ENCODE measurements at regions not wholly inside any gene's neighbourhood (a gene's known extent, or its start where the extent isn't known, plus 50 kb on each side); places are given as distances from the start of the nearest gene placed in this dataset.
A peak's percentile ranks its signal among the peaks of the same experiment; 100 is the strongest.

GRCh38 chr18:25923193-25923592 lies 167.2 kb downstream of the SS18 start:
- H3K9ac ChIP-seq (ENCODE audit: low read length): no peak overlapping the region
- H3K4me3 ChIP-seq (ENCODE audit: control extremely low read depth in 1 of 5, extremely low read depth in 1 of 5, insufficient read depth in 1 of 5, low read depth in 2 of 5, low read length in 4 of 5): no peak overlapping the region
- Mint-ChIP-seq H3K4me3 (no peak overlapping the region), H3K4me1 (no peaks in the 10 kb centered on the region), H3K9me3 (ENCODE audit: insufficient read depth) (no peaks in the 10 kb centered on the region), H3K27me3 (no peaks in the 10 kb centered on the region), H3K27ac (no peak overlapping the region)
- 81% methylated on average over 1 of the region's 4 CpGs for WGBS (ENCODE audit: insufficient coverage)
- H4K20me1 ChIP-seq (ENCODE audit: control insufficient read depth, insufficient read depth, low read length, poor library complexity, severe bottlenecking): no peaks in the 10 kb centered on the region
- no peaks in the 10 kb centered on the region for H3K36me3 ChIP-seq (replicated peaks in 1 of 2; ENCODE audit: control extremely low read depth in 1 of 2, control insufficient read depth in 1 of 2, extremely low read depth in 1 of 2, insufficient read depth in 2 of 2, low read length in 1 of 2)
- no peaks in the 10 kb centered on the region for H3K79me2 ChIP-seq (ENCODE audit: control insufficient read depth, insufficient read depth, low read length)
- H3K9me3 ChIP-seq (ENCODE audit: control extremely low read depth in 1 of 3, control insufficient read depth in 2 of 3, insufficient read depth in 1 of 3, low read length in 2 of 3): no peaks in the 10 kb centered on the region
- TF ChIP-seq EZH2 (IDR thresholded peaks at IDR 0.05; ENCODE audit: borderline replicate concordance, insufficient read depth, low read depth, low read length, poor library complexity, severe bottlenecking) (no peak), CTCF (IDR thresholded peaks at IDR 0.05) (no peak)
- H2AFZ ChIP-seq (ENCODE audit: insufficient read depth, low read depth, low read length, poor library complexity, severe bottlenecking): no peak overlapping the region
- no peak overlapping the region for H3K27ac ChIP-seq (ENCODE audit: low read length in 2 of 2)
- H3K27me3 ChIP-seq (replicated peaks in 1 of 4; ENCODE audit: control extremely low read depth in 1 of 4, control insufficient read depth in 3 of 4, insufficient read depth in 4 of 4, low read length in 3 of 4): no peaks in the 10 kb centered on the region
- H3K4me2 ChIP-seq (replicated peaks; ENCODE audit: low read depth, low read length, poor library complexity, severe bottlenecking): no peak overlapping the region
- POLR2A ChIA-PET: interaction anchor here (0.7 kb wide), 1 partner anchor 303 kb away, joined by 8 read pairs; the partner anchor contains the start of gene TAF4B
- CTCF ChIA-PET: no interaction called here
- H3K4me1 ChIP-seq (ENCODE audit: control insufficient read depth in 2 of 2, insufficient read depth in 2 of 2, low read length in 2 of 2): peaks cover 0 to 3% of the 10 kb centered on the region in 2 donors
- ATAC-seq (ENCODE audit: low read depth) (no peak), DNase-seq (no peak)
- intact Hi-C loops (cut with micrococcal nuclease): loop anchor here (10.0 kb wide), 1 partner anchor 1682 kb away; no protein-coding TSS in a partner anchor

DNA sequence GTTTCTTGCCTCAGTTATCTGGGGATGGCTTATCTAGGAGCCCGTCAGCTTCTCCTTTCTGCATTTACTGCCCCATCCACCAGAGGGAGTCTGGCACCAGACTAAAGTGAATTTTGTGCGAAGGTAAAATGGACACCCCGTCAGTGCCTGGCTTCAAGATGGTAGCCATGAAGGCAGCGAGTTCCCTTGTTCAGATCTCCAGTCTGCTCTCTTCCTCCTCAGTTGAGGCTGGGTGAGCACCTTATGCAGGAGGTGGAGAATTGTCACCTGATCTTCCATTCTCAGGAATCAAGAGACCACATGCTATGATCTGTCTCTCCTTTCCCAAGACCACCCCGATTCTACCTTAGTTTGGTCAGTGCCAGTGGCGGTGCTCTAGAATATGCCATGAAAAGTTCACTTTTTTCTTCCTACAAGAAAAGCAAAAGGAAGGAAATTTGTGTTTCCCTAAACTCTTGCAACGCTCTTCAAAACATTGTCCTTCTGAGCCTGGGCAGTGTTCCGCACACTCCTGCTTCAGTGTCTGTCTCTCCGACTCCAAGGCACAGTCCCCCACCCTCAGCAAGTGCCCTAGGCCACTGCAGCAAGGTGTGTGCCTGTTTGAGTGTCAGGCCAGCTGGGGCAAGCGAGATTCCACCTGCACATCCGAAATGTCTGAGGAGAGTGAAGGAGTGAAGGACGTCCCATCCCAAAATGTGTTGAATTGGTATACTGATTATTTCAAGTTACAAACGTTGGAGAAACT lies 168.6 kb downstream of the SS18 start:
- intact Hi-C loops (cut with micrococcal nuclease): loop anchor here (1.0 to 10.0 kb wide), 2 partner anchors 415 to 1683 kb away; no protein-coding TSS in a partner anchor
- no peaks in the 10 kb centered on the region for H3K9me3 Mint-ChIP-seq (ENCODE audit: insufficient read depth)
- Histone ChIP-seq H3K27me3 (replicated peaks in 1 of 4; ENCODE audit: control extremely low read depth in 1 of 4, control insufficient read depth in 3 of 4, insufficient read depth in 4 of 4, low read length in 3 of 4) (peaks cover 0 to 3% (median 0%) of the 10 kb centered on the region in 4 experiments), H3K4me3 (ENCODE audit: control extremely low read depth in 1 of 5, extremely low read depth in 1 of 5, insufficient read depth in 1 of 5, low read depth in 2 of 5, low read length in 4 of 5) (no peak overlapping the region), H3K27ac (ENCODE audit: low read length in 2 of 2) (no peak overlapping the region), H3K9me3 (ENCODE audit: control extremely low read depth in 1 of 3, control insufficient read depth in 2 of 3, insufficient read depth in 1 of 3, low read length in 2 of 3) (no peaks in the 10 kb centered on the region), H4K20me1 (ENCODE audit: control insufficient read depth, insufficient read depth, low read length, poor library complexity, severe bottlenecking) (no peaks in the 10 kb centered on the region), H3K36me3 (replicated peaks in 1 of 2; ENCODE audit: control extremely low read depth in 1 of 2, control insufficient read depth in 1 of 2, extremely low read depth in 1 of 2, insufficient read depth in 2 of 2, low read length in 1 of 2) (no peaks in the 10 kb centered on the region), H3K4me1 (ENCODE audit: control insufficient read depth in 2 of 2, insufficient read depth in 2 of 2, low read length in 2 of 2) (peaks cover 0 to 3% of the 10 kb centered on the region in 2 donors), H3K9ac (ENCODE audit: low read length) (no peak overlapping the region), H3K4me2 (replicated peaks; ENCODE audit: low read depth, low read length, poor library complexity, severe bottlenecking) (peak overlapping the region; percentile 20), H2AFZ (ENCODE audit: insufficient read depth, low read depth, low read length, poor library complexity, severe bottlenecking) (peak overlapping the region; percentile 60), H3K79me2 (ENCODE audit: control insufficient read depth, insufficient read depth, low read length) (no peaks in the 10 kb centered on the region)
- H3K4me3 Mint-ChIP-seq: no peak overlapping the region
- DNase-seq (peak; percentile 49), ATAC-seq (ENCODE audit: low read depth) (peak; percentile 36)
- H3K27me3 Mint-ChIP-seq: peaks cover 8% of the 10 kb centered on the region
- H3K27ac Mint-ChIP-seq: no peak overlapping the region
- POLR2A ChIA-PET: no interaction called here
- CTCF ChIA-PET: interaction anchor here (0.7 to 1.2 kb wide), 4 partner anchors 10 to 414 kb away, joined by 3 to 4 read pairs (median 4); no protein-coding TSS in a partner anchor
- 81% methylated on average over 13 of the region's 13 CpGs for WGBS (ENCODE audit: insufficient coverage)
- peak; percentile 70 for TF ChIP-seq CTCF (IDR thresholded peaks at IDR 0.05)
- no peak for TF ChIP-seq EZH2 (IDR thresholded peaks at IDR 0.05; ENCODE audit: borderline replicate concordance, insufficient read depth, low read depth, low read length, poor library complexity, severe bottlenecking)
- H3K4me1 Mint-ChIP-seq: no peaks in the 10 kb centered on the region

Data from B cell (primary cell).